Activated naive CD8-positive, alpha-beta T cell treated with anti-CD3 and anti-CD28 coated beads, Interleukin-2, amount 10 ng/mL, durations not matched to agents 7 days and 5 days (primary cell): ENCODE measurements at regions not wholly inside any gene's neighbourhood (a gene's known extent, or its start where the extent isn't known, plus 50 kb on each side); places are given as distances from the start of the nearest gene placed in this dataset.

Experiments used
- ATAC-seq: fragments of 150-1000 bp; cut with Tn5 transposase; one replicate; pipeline ENCODE4 v1.10.0; 2021; ENCODE audit warnings: low read depth, moderate library complexity
- POLR2A ChIA-PET: fragments of 350-600 bp; sonication (Branson Sonifier 250); formaldehyde crosslinking; loops from one replicate; lab custom pipeline; 2021; ENCODE audit warnings: antibody characterized with exemption; lab: Charles Lee
- DNase-seq: peaks from one replicate; pipeline ENCODE4 v3.0.0; 2021
- H3K27ac Mint-ChIP-seq: one replicate; pipeline ENCODE4 v1.8.0; 2022; ENCODE audit warnings: mild to moderate bottlenecking, mixed read lengths
- H3K27me3 Mint-ChIP-seq: one replicate; pipeline ENCODE4 v1.8.0; 2022; ENCODE audit warnings: mild to moderate bottlenecking, moderate library complexity, mixed read lengths
- H3K36me3 Mint-ChIP-seq: one replicate; pipeline ENCODE4 v1.8.0; 2021; ENCODE audit warnings: mild to moderate bottlenecking, mixed read lengths
- H3K4me1 Mint-ChIP-seq: one replicate; pipeline ENCODE4 v1.8.0; 2021; ENCODE audit warnings: mixed read lengths
- H3K4me3 Mint-ChIP-seq: one replicate; pipeline ENCODE4 v1.8.0; 2022; ENCODE audit warnings: mild to moderate bottlenecking, moderate library complexity, mixed read lengths
- H3K9me3 Mint-ChIP-seq: one replicate; pipeline ENCODE4 v1.8.0; 2021; ENCODE audit warnings: mixed read lengths

DNA sequence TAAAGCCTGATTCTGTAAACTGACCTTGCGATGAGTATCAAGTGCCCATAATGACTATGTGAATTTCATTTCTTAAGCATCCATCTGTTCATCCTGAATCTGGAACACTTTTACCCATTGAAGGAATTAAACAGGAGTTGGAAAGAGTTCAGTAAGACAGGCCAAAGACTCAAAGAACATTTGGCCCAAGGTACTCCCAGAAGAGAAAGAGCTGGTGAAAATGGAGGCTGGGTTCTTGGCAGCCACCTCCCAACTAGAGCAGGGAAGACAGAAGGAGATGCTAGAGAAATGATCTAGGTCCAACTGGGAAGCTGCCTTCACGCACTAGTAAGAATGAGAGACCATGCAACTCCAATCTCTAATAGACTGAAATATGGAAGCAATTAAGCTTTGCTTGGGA lies 57.1 kb upstream of the ADRA1D start:
- ATAC-seq (no peak), DNase-seq (no peak)
- H3K27me3 Mint-ChIP-seq = peaks cover 2% of the 10 kb centered on the region
- POLR2A ChIA-PET = no interaction called here
- H3K4me1 Mint-ChIP-seq = no peaks in the 10 kb centered on the region
- no peaks in the 10 kb centered on the region for H3K36me3 Mint-ChIP-seq
- no peak overlapping the region for H3K4me3 Mint-ChIP-seq
- no peak overlapping the region for H3K27ac Mint-ChIP-seq
- peaks cover 2% of the 10 kb centered on the region for H3K9me3 Mint-ChIP-seq

DNA sequence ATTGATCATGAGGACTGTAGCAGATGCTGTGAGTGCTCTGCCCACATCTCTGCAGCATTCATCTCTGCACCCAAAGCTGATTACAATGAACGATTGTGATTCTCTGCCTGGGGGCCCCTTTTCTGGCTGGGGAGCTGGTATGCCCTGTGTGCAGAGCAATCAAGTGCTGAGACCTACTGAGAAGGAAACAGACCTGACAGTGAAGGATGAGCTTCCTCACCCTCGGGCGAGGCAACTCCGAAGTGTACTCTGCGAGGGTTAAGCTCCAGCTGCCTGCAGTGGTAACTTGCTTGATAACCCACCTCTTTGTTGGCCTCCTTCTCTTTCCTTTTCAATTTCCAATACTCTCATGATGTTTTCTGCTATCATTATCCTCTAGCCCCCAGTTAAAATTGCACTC lies 56.0 kb upstream of the ADRA1D start:
- Mint-ChIP-seq H3K9me3 (peaks cover 2% of the 10 kb centered on the region), H3K4me1 (no peaks in the 10 kb centered on the region), H3K4me3 (no peak overlapping the region), H3K27ac (no peak overlapping the region), H3K36me3 (no peaks in the 10 kb centered on the region), H3K27me3 (peaks cover 5% of the 10 kb centered on the region)
- DNase-seq (no peak), ATAC-seq (no peak)
- POLR2A ChIA-PET = interaction anchor here (0.5 kb wide), 1 partner anchor 15 kb away, joined by 4 read pairs; no protein-coding TSS in a partner anchor

DNA sequence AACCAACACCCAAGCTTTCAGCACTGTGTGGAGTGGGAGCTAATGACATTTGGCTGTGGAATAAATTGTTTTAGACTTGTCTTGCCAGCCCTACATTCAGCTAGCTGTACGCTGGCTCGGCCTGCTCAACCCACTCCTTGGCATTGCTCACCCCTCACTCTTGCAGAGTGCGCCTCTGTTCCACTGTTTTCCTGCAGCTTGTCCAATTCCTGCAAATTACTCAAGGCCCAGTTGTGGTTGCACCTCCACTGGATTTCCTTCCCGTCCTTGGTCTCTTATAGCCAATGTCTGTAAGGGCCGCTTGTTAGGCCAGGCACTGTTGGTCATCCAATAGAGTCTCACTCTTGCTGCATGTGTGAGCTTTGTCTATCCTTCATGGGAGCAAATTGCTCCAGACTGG lies 55.5 kb upstream of the ADRA1D start:
- H3K9me3 Mint-ChIP-seq = peaks cover 2% of the 10 kb centered on the region
- peaks cover 5% of the 10 kb centered on the region for H3K27me3 Mint-ChIP-seq
- no peak overlapping the region for H3K4me3 Mint-ChIP-seq
- no peak overlapping the region for H3K27ac Mint-ChIP-seq
- H3K36me3 Mint-ChIP-seq = no peaks in the 10 kb centered on the region
- H3K4me1 Mint-ChIP-seq = no peaks in the 10 kb centered on the region
- ATAC-seq (no peak), DNase-seq (no peak)
- POLR2A ChIA-PET = interaction anchor here (0.5 kb wide), 1 partner anchor 16 kb away, joined by 4 read pairs; no protein-coding TSS in a partner anchor

DNA sequence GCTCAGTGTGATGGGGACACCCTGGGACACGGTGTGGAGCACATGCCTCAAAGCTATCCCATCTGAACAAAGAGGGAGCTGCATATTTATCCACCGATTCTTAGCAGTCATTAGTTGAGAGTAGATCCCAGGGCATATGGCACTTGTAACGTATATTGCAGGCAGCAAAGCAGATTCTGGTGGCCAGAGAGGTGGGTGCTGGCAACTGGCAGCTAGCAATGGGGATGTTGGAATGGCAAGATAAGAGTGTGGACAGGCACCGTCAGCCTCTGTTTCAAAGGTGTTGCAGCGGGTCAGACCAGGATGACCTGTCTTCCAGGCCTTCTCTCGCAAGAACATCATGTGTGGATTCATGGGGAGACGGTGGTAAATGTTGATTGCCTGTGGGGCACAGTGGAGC lies 54.0 kb upstream of the ADRA1D start:
- H3K27me3 Mint-ChIP-seq = peaks cover 7% of the 10 kb centered on the region
- DNase-seq (no peak), ATAC-seq (no peak)
- H3K4me1 Mint-ChIP-seq = no peaks in the 10 kb centered on the region
- H3K4me3 Mint-ChIP-seq = no peak overlapping the region
- no peak overlapping the region for H3K27ac Mint-ChIP-seq
- H3K36me3 Mint-ChIP-seq = no peaks in the 10 kb centered on the region
- POLR2A ChIA-PET = no interaction called here
- H3K9me3 Mint-ChIP-seq = no peaks in the 10 kb centered on the region

DNA sequence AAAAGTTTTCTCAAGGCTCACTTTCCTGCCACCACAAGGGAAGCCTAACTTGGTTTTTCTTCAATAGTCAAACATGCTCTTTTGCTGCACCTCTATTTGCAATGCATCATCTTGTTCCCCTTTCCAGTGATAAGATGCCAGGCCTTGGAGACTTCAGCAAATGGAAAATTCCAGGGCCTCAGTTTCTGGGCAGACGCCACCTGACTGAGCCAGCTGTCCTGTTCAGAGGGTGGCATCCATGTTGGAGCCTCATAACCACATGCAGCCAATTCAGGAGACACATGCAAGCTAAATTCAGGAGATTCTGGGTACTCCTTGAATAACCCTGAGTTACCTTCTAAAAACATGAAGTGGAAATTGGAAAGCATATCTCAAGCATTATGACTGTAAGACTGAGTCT lies 51.8 kb upstream of the ADRA1D start:
- peaks cover 12% of the 10 kb centered on the region for H3K27me3 Mint-ChIP-seq
- no peak for DNase-seq
- no peak overlapping the region for H3K4me3 Mint-ChIP-seq
- ATAC-seq = no peak
- H3K36me3 Mint-ChIP-seq = no peaks in the 10 kb centered on the region
- peaks cover 2% of the 10 kb centered on the region for H3K4me1 Mint-ChIP-seq
- no peak overlapping the region for H3K27ac Mint-ChIP-seq
- H3K9me3 Mint-ChIP-seq = no peaks in the 10 kb centered on the region
- POLR2A ChIA-PET = no interaction called here

DNA sequence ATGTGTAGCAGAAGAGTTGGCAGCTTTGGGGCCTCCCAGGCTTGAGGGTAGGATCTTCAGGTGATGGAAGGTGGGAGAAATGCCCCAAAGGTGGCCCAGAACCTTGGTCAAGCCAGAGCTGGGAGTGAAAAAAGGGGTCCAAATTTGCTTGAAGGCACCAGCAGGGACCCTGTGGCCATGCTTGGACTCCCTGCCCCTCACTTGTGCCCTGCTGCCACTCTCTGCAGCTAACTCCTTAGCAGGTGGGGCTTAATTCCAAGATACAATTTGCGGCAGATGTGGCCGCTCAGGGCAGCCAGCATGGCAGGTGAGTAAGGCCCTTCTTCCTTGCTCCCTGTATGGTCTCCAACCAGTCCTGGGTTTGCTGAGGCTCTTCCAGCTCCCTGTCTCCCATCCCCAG lies 51.3 kb upstream of the ADRA1D start:
- H3K4me3 Mint-ChIP-seq = no peak overlapping the region
- peaks cover 2% of the 10 kb centered on the region for H3K4me1 Mint-ChIP-seq
- no peaks in the 10 kb centered on the region for H3K36me3 Mint-ChIP-seq
- peaks cover 11% of the 10 kb centered on the region for H3K27me3 Mint-ChIP-seq
- ATAC-seq = no peak
- H3K27ac Mint-ChIP-seq = no peak overlapping the region
- H3K9me3 Mint-ChIP-seq = no peaks in the 10 kb centered on the region
- DNase-seq = no peak
- POLR2A ChIA-PET = no interaction called here

DNA sequence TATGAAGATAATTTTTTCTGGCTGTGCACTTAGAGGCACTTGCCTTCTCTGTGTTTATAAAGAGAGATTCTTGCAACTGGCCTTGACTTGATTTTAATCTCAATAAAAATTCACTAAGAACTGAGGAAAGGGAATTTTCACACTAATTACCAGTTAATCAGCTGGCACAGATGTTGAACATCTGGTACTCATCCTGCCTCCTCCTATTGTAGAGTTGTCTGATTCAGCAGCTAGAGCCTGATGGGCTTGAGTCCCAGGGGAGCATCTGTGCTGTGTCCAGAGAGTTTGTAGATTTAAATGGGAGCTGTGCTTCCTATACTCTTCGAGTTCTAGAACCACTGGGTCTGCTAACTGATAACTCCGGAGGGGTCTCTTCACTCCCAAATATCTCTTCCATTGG lies 50.7 kb upstream of the ADRA1D start:
- Mint-ChIP-seq H3K27ac (no peak overlapping the region), H3K4me3 (no peak overlapping the region), H3K36me3 (no peaks in the 10 kb centered on the region), H3K9me3 (no peaks in the 10 kb centered on the region), H3K27me3 (peaks cover 12% of the 10 kb centered on the region), H3K4me1 (peaks cover 2% of the 10 kb centered on the region)
- DNase-seq (no peak), ATAC-seq (no peak)
- POLR2A ChIA-PET = no interaction called here

DNA sequence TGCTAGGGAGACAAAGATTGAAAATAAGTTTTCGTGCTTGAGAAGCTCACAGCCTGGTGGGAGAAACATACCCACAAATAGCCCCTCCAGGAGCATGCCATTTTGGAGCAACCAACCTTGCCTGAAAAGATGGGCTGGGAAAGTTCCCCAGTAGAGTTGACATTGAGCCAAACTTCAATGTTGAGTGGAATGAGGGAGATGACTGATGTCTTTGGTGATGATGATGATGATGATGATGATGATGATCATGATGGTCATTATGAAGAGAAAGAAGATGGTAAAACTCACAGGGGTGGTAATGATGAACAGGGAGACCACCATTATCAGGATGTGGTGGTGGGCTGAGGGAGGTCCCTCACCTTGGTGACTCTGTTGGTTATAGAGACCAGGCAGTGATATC lies 50.1 kb upstream of the ADRA1D start:
- Mint-ChIP-seq H3K27ac (no peak overlapping the region), H3K27me3 (peaks cover 12% of the 10 kb centered on the region), H3K36me3 (no peaks in the 10 kb centered on the region), H3K4me1 (peaks cover 2% of the 10 kb centered on the region), H3K4me3 (no peak overlapping the region), H3K9me3 (no peaks in the 10 kb centered on the region)
- POLR2A ChIA-PET = no interaction called here
- ATAC-seq (no peak), DNase-seq (no peak)
